HL-60 (cell line): ENCODE measurements at regions not wholly inside any gene's neighbourhood (a gene's known extent, or its start where the extent isn't known, plus 50 kb on each side); places are given as distances from the start of the nearest gene placed in this dataset.

Source experiments
- DNase-seq, 2 experiments: peaks; one replicate each; pipeline ENCODE4 v3.0.0-alpha.2; 2010 to 2020; ENCODE audit warnings: low read depth in 1 of 2, low spot score in 1 of 2
- H3K27ac ChIP-seq: fragments of 250-450 bp; sonication (Bioruptor Pico); replicated peaks from 2 replicates; pipeline ENCODE4 v1.5.1; 2020; ENCODE audit warnings: mild to moderate bottlenecking, moderate library complexity
- H3K27me3 ChIP-seq: fragments of 250-450 bp; sonication (Bioruptor Pico); 2 replicates; pipeline ENCODE4 v1.5.1; 2021; ENCODE audit warnings: mild to moderate bottlenecking, moderate library complexity; ENCODE audit not compliant: insufficient read depth, poor library complexity, severe bottlenecking
- H3K4me3 ChIP-seq: replicated peaks from 2 replicates; pipeline ENCODE4 v1.5.1; 2011; ENCODE audit warnings: mild to moderate bottlenecking, control low read depth, low read length; ENCODE audit not compliant: insufficient read depth
- CTCF ChIP-seq: IDR thresholded peaks from one replicate; pipeline ENCODE4 v1.5.1; 2011; ENCODE audit warnings: low read length, control low read depth, inconsistent platforms; ENCODE audit not compliant: insufficient read depth
- GABPA ChIP-seq: IDR thresholded peaks from 2 replicates; pipeline ENCODE4 v1.6.1; 2012; ENCODE audit warnings: low read depth
- POLR2AphosphoS5 ChIP-seq: IDR thresholded peaks from 2 replicates; pipeline ENCODE4 v1.6.1; 2012; ENCODE audit warnings: low read depth
- REST ChIP-seq: IDR thresholded peaks from 2 replicates; pipeline ENCODE4 v1.6.1; 2012; ENCODE audit warnings: low read depth; ENCODE audit not compliant: insufficient replicate concordance
- SPI1 ChIP-seq: IDR thresholded peaks from 2 replicates; pipeline ENCODE4 v1.6.1; 2012; ENCODE audit warnings: low read depth, mild to moderate bottlenecking, borderline replicate concordance

GRCh38 chr13:51524312-51524711 lies 60.0 kb upstream of the WDFY2 start:
- Histone ChIP-seq H3K27ac (no peak overlapping the region), H3K4me3 (no peak overlapping the region), H3K27me3 (no peaks in the 10 kb centered on the region)
- TF ChIP-seq REST (no peak), CTCF (no peak), GABPA (no peak), POLR2AphosphoS5 (no peak), SPI1 (no peak)
- DNase-seq: no peak

GRCh38 chr13:51524829-51525566 lies 59.3 kb upstream of the WDFY2 start:
- Histone ChIP-seq H3K27me3 (no peaks in the 10 kb centered on the region), H3K4me3 (no peak overlapping the region), H3K27ac (no peak overlapping the region)
- TF ChIP-seq POLR2AphosphoS5: no peak
- no peak for DNase-seq

GRCh38 chr13:51525567-51526167 lies 58.6 kb upstream of the WDFY2 start:
- TF ChIP-seq REST (no peak), CTCF (no peak), GABPA (no peak), SPI1 (no peak), POLR2AphosphoS5 (no peak)
- Histone ChIP-seq H3K4me3 (no peak overlapping the region), H3K27me3 (no peaks in the 10 kb centered on the region), H3K27ac (no peak overlapping the region)
- DNase-seq: no peak

- no peaks in the 10 kb centered on the region for H3K27me3 ChIP-seq
- TF ChIP-seq SPI1 (no peak), CTCF (no peak), REST (no peak), GABPA (no peak), POLR2AphosphoS5 (no peak)
- no peak for DNase-seq
- no peak overlapping the region for H3K27ac ChIP-seq
- no peak overlapping the region for H3K4me3 ChIP-seq
Observed at GRCh38 chr13:51526202-51526601, 58.1 kb upstream of the WDFY2 start.
